Neural cell (in vitro differentiated cells): ENCODE measurements at regions not wholly inside any gene's neighbourhood (a gene's known extent, or its start where the extent isn't known, plus 50 kb on each side); places are given as distances from the start of the nearest gene placed in this dataset.

ENCODE experiments used
- H2AFZ ChIP-seq: fragments of 200-600, 300-800 bp; sonication (generic), shearing (Covaris generic); 2 replicates; pipeline ENCODE4 v1.6.0; 2014; ENCODE audit warnings: low read depth, mild to moderate bottlenecking, antibody characterized with exemption, low read length, moderate library complexity
- H3F3A ChIP-seq: fragments of 200-600 bp; shearing (Covaris generic); 2 replicates; pipeline ENCODE4 v1.6.1; 2016; ENCODE audit warnings: mild to moderate bottlenecking, moderate library complexity, mixed read lengths, antibody characterized with exemption, low read length; ENCODE audit not compliant: insufficient read depth, poor library complexity, severe bottlenecking
- H3K27ac ChIP-seq: fragments of 200-600, 300-800 bp; sonication (generic), shearing (Covaris generic); 2 replicates; pipeline ENCODE4 v1.5.1; 2014; ENCODE audit warnings: mild to moderate bottlenecking, low read length, moderate library complexity
- H3K27me3 ChIP-seq: fragments of 300-800, 200-600 bp; sonication (generic), shearing (Covaris generic); 2 replicates; pipeline ENCODE4 v1.6.0; 2014; ENCODE audit warnings: mild to moderate bottlenecking, low read depth, low read length, moderate library complexity; ENCODE audit not compliant: insufficient read depth
- H3K36me3 ChIP-seq: fragments of 300-800, 200-600 bp; sonication (generic), shearing (Covaris generic); 2 replicates; pipeline ENCODE4 v1.5.1; 2014; ENCODE audit warnings: mild to moderate bottlenecking, antibody characterized with exemption, low read length, moderate library complexity; ENCODE audit not compliant: insufficient read depth
- H3K4me2 ChIP-seq: fragments of 300-800, 200-600 bp; sonication (generic), shearing (Covaris generic); 2 replicates; pipeline ENCODE4 v1.6.0; 2014; ENCODE audit warnings: mild to moderate bottlenecking, low read length
- H3K4me3 ChIP-seq: fragments of 300-800, 200-600 bp; sonication (generic), shearing (Covaris generic); 2 replicates; pipeline ENCODE4 v1.5.1; 2014; ENCODE audit warnings: mild to moderate bottlenecking, low read length, moderate library complexity
- H3K79me2 ChIP-seq: fragments of 200-600 bp; shearing (Covaris generic); replicated peaks from 2 replicates; pipeline ENCODE4 v1.6.0; 2014; ENCODE audit warnings: mild to moderate bottlenecking, low read length, moderate library complexity; ENCODE audit not compliant: insufficient read depth
- H3K9ac ChIP-seq: fragments of 300-800, 200-600 bp; sonication (generic), shearing (Covaris generic); 2 replicates; pipeline ENCODE4 v1.6.1; 2016; ENCODE audit warnings: mild to moderate bottlenecking, low read length, mixed read lengths
- H3K9me2 ChIP-seq: fragments of 200-600 bp; shearing (Covaris generic); 2 replicates; pipeline ENCODE4 v1.6.1; 2016; ENCODE audit warnings: mild to moderate bottlenecking, low read length, mixed read lengths; ENCODE audit not compliant: insufficient read depth
- H3K9me3 ChIP-seq: fragments of 200-600, 300-800 bp; sonication (generic), shearing (Covaris generic); 2 replicates; pipeline ENCODE4 v1.6.1; 2016; ENCODE audit warnings: mild to moderate bottlenecking, mixed run types, low read length, moderate library complexity, mixed read lengths
- H4K20me1 ChIP-seq: fragments of 200-600 bp; shearing (Covaris generic); 2 replicates; pipeline ENCODE4 v1.6.1; 2016; ENCODE audit warnings: mild to moderate bottlenecking, mixed run types; ENCODE audit not compliant: insufficient read depth
- EP300 ChIP-seq: fragments of 450-650 bp; conservative IDR thresholded peaks from 2 replicates; pipeline ENCODE4 v1.6.1; 2014; ENCODE audit warnings: antibody characterized with exemption, mild to moderate bottlenecking, moderate library complexity; ENCODE audit not compliant: poor library complexity, severe bottlenecking
- EZH2 ChIP-seq: fragments of 200-600, 300-800 bp; shearing (Covaris generic), sonication (generic); IDR thresholded peaks from 2 replicates; pipeline ENCODE4 v1.6.1; 2014; ENCODE audit warnings: antibody characterized with exemption, low read length, borderline replicate concordance, mild to moderate bottlenecking; ENCODE audit not compliant: insufficient read depth, poor library complexity, severe bottlenecking
- MXI1 ChIP-seq: fragments of 450-650 bp; conservative IDR thresholded peaks from 2 replicates; pipeline ENCODE4 v1.6.1; 2014; ENCODE audit warnings: antibody characterized with exemption, mild to moderate bottlenecking; ENCODE audit not compliant: poor library complexity, severe bottlenecking
- POLR2AphosphoS5 ChIP-seq: IDR thresholded peaks from 2 replicates; pipeline ENCODE4 v1.6.1; 2012
- RAD21 ChIP-seq: fragments of 450-650 bp; conservative IDR thresholded peaks from 2 replicates; pipeline ENCODE4 v1.6.1; 2014; ENCODE audit warnings: antibody characterized with exemption, mild to moderate bottlenecking, moderate library complexity
- SMC3 ChIP-seq: fragments of 450-650 bp; conservative IDR thresholded peaks from 2 replicates; pipeline ENCODE4 v1.6.1; 2014; ENCODE audit warnings: antibody characterized with exemption, mild to moderate bottlenecking, moderate library complexity; ENCODE audit not compliant: poor library complexity
- TAF1 ChIP-seq: IDR thresholded peaks from 2 replicates; pipeline ENCODE4 v1.6.1; 2012; ENCODE audit warnings: low read depth
- TF ChIP-seq, protein P1 (sequence below): IDR thresholded peaks from 2 replicates; pipeline ENCODE4 v1.6.1; 2012; ENCODE audit warnings: borderline replicate concordance
- TF ChIP-seq, protein P2 (sequence below): fragments of 450-650 bp; IDR thresholded peaks from 2 replicates; pipeline ENCODE4 v1.5.1; 2014; ENCODE audit warnings: antibody characterized with exemption, mild to moderate bottlenecking, moderate library complexity; ENCODE audit not compliant: poor library complexity, severe bottlenecking

GRCh38 chrX:125151146-125151545 lies 168.5 kb upstream of the TEX13C start:
- Histone ChIP-seq H3K9me3 (no peaks in the 10 kb centered on the region), H4K20me1 (no peaks in the 10 kb centered on the region), H3K27me3 (no peaks in the 10 kb centered on the region), H3K9me2 (no peaks in the 10 kb centered on the region), H3K27ac (no peak overlapping the region), H3K79me2 (no peaks in the 10 kb centered on the region), H2AFZ (no peak overlapping the region), H3F3A (no peaks in the 10 kb centered on the region), H3K4me2 (no peak overlapping the region), H3K36me3 (no peaks in the 10 kb centered on the region), H3K4me3 (no peak overlapping the region), H3K9ac (no peak overlapping the region)
- TF ChIP-seq, protein P1, sequence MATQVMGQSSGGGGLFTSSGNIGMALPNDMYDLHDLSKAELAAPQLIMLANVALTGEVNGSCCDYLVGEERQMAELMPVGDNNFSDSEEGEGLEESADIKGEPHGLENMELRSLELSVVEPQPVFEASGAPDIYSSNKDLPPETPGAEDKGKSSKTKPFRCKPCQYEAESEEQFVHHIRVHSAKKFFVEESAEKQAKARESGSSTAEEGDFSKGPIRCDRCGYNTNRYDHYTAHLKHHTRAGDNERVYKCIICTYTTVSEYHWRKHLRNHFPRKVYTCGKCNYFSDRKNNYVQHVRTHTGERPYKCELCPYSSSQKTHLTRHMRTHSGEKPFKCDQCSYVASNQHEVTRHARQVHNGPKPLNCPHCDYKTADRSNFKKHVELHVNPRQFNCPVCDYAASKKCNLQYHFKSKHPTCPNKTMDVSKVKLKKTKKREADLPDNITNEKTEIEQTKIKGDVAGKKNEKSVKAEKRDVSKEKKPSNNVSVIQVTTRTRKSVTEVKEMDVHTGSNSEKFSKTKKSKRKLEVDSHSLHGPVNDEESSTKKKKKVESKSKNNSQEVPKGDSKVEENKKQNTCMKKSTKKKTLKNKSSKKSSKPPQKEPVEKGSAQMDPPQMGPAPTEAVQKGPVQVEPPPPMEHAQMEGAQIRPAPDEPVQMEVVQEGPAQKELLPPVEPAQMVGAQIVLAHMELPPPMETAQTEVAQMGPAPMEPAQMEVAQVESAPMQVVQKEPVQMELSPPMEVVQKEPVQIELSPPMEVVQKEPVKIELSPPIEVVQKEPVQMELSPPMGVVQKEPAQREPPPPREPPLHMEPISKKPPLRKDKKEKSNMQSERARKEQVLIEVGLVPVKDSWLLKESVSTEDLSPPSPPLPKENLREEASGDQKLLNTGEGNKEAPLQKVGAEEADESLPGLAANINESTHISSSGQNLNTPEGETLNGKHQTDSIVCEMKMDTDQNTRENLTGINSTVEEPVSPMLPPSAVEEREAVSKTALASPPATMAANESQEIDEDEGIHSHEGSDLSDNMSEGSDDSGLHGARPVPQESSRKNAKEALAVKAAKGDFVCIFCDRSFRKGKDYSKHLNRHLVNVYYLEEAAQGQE: no peak
- TF ChIP-seq POLR2AphosphoS5: no peak
- TF ChIP-seq SMC3: no peak
- no peak for TF ChIP-seq RAD21
- no peak for TF ChIP-seq MXI1
- no peak for TF ChIP-seq TAF1
- TF ChIP-seq EP300: no peak
- TF ChIP-seq, protein P2, sequence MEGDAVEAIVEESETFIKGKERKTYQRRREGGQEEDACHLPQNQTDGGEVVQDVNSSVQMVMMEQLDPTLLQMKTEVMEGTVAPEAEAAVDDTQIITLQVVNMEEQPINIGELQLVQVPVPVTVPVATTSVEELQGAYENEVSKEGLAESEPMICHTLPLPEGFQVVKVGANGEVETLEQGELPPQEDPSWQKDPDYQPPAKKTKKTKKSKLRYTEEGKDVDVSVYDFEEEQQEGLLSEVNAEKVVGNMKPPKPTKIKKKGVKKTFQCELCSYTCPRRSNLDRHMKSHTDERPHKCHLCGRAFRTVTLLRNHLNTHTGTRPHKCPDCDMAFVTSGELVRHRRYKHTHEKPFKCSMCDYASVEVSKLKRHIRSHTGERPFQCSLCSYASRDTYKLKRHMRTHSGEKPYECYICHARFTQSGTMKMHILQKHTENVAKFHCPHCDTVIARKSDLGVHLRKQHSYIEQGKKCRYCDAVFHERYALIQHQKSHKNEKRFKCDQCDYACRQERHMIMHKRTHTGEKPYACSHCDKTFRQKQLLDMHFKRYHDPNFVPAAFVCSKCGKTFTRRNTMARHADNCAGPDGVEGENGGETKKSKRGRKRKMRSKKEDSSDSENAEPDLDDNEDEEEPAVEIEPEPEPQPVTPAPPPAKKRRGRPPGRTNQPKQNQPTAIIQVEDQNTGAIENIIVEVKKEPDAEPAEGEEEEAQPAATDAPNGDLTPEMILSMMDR: no peak
- no peak for TF ChIP-seq EZH2

- Histone ChIP-seq H4K20me1 (no peaks in the 10 kb centered on the region), H3F3A (no peaks in the 10 kb centered on the region), H3K79me2 (no peaks in the 10 kb centered on the region), H3K4me3 (no peak overlapping the region), H2AFZ (no peak overlapping the region), H3K9me2 (no peaks in the 10 kb centered on the region), H3K27ac (no peak overlapping the region), H3K4me2 (no peak overlapping the region), H3K27me3 (no peaks in the 10 kb centered on the region), H3K9ac (no peak overlapping the region), H3K9me3 (no peaks in the 10 kb centered on the region), H3K36me3 (no peaks in the 10 kb centered on the region)
- no peak for TF ChIP-seq EP300
- TF ChIP-seq, protein P2: no peak
- TF ChIP-seq, protein P1: no peak
Observed at GRCh38 chrX:125152011-125152410, 167.7 kb upstream of the TEX13C start.
